ENCODE measurements at regions not wholly inside any gene's neighbourhood (a gene's known extent, or its start where the extent isn't known, plus 50 kb on each side); places are given as distances from the start of the nearest gene placed in this dataset.
A peak's percentile ranks its signal among the peaks of the same experiment; 100 is the strongest.

GRCh38 chr12:126742241-126742641 lies 1524.7 kb upstream of the TMEM132C start:
- no peak for DNase-seq

- peak; percentile 52 to 72 (median 56) for DNase-seq
Measured at GRCh38 chr12:126747530-126748149, 1519.3 kb upstream of the TMEM132C start.

DNA sequence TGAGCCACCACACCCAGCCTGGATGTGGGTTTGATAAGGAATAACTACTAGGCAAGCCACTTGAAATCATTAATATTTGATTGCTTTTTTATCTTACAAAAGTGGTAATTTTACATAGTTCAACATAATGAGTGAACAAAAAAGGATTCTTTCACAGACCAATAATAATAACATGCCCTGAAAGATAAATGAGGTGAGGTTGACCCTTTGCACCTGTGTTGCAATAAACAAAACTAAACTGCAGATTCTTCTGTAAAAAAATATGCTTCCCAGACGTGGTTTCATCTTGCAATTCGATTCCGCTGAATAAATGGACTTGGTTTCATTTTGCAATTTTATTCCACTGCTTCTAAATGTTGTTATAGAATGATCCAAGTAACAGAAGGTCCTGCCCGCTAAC lies 1514.9 kb upstream of the TMEM132C start:
- DNase-seq = no peak

GRCh38 chr12:126757326-126757725 lies 1509.6 kb upstream of the TMEM132C start:
- no peak for DNase-seq

GRCh38 chr12:126760092-126760491 lies 1506.9 kb upstream of the TMEM132C start:
- no peak for DNase-seq

DNA sequence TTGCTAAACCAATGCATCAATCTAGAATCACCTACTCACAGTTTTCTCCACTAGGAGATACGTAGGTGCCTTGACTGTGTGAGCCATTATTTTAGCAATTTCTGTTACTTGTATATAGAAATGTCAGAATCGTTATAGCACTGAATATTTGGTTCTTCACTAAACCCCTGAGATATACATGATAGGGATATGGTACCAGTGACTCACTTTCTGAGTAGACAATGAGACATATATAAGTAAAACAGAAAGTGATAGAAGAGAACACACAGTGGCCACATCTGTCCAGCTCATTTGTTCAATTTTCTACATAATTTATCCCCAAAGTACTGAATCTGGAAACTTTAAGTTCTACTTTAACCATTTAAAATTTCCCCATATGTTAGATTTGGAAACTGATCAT lies 1505.5 kb upstream of the TMEM132C start:
- no peak for DNase-seq

DNA sequence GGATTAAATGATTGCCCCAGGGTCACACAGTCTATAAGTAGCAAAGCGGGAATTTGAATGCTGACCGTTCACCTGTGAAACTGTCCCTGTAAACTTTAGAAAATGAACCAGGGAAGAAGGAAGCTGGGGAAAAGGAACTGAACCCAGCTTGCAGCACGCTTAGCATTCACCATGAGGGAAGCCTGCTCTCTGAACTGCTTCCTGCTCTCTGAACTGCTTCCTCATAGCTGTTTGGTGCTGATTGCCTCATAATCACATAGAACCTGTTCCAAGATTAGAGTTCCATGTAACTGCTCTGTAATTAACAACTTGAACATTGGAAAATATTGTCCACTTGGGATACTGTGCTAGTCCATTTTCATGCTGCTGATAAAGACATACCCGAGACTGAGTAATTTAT lies 1504.8 kb upstream of the TMEM132C start:
- DNase-seq = peak in 3 of 4 experiments; percentile 6 to 10 (median 6)

DNA sequence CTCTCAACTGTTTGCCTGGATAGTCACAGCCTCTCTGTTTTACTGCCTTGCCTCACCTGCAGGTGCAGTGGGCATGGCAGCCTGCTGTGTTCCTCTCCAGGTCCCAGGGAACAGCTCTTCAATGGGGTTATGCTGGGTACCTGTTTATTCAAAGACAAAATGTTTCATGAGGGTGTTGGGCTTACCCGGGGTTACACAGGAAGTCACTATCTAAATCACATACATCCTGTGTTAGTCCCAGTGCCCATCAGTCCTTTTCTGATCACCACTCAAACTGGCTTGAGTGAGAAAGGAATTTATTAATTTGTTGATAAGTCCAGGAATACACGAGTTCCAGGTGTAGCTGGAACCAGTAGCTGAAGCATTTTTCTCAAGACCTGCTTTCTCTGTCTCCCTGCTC lies 1503.6 kb upstream of the TMEM132C start:
- DNase-seq = no peak

DNA sequence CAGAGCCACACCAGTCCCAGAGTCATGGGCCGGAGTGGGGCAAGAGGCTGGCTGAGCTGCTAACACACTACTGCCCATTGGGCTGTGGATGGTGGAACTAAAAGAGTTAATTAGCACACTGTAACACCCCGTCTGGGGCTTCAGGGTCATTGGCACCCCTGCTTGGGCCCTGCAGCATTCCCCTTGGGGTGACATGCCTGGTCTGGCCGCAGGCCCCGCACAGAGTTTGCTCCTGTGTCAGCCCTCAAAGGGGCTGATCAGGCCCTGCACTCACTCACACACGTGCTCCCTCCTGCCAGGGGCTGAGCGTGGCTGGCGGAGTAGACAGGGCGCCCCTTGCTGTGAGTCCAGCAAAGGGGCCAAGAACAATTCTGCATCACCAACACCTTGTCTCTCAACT lies 1499.6 kb upstream of the TMEM132C start:
- no peak for DNase-seq

DNA sequence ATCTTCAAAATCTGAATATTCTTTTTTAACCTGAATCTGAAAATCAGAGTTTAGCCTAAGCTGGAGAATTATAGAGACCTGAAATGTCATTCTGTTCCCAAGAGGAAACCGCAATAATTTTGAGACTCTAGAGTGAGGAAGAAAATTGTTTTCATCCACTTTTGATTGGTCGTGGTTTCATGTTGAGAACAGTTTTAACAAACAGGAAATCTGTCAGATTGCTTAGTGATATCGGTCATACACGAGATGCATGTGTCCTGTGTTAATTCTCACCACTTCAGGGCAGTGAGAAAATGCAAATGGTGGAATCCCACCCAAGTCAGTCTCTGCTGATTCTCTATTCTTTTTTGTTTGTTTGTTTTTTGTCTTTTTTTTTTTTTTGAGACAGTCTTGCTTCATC lies 1498.5 kb upstream of the TMEM132C start:
- no peak for DNase-seq

DNA sequence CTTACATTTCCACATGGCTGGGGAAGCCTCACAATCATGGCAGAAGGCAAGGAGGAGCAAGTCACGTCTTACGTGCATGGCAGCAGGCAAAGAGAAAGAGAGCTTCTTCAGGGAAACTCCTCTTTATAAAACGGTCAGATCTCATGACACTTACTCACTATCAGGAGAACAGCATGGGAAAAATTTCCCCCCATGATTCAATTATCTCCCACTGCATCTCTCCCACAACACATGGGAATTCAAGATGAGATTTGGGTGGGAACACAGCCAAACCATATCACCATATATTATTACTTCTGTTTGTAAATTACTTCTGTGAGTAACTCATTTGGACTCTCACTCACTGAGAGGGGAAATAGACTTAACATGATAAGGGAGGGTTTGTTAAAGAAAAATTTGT lies 1496.8 kb upstream of the TMEM132C start:
- no peak for DNase-seq

- peak; percentile 2 to 66 (median 35) for DNase-seq
Measured at GRCh38 chr12:126772171-126772864, 1494.7 kb upstream of the TMEM132C start.

- DNase-seq = no peak
Measured at GRCh38 chr12:126773012-126773411, 1494.0 kb upstream of the TMEM132C start.

- DNase-seq = no peak
Measured at GRCh38 chr12:126773491-126773890, 1493.5 kb upstream of the TMEM132C start.

GRCh38 chr12:126776026-126776655 lies 1490.8 kb upstream of the TMEM132C start:
- no peak for DNase-seq

DNA sequence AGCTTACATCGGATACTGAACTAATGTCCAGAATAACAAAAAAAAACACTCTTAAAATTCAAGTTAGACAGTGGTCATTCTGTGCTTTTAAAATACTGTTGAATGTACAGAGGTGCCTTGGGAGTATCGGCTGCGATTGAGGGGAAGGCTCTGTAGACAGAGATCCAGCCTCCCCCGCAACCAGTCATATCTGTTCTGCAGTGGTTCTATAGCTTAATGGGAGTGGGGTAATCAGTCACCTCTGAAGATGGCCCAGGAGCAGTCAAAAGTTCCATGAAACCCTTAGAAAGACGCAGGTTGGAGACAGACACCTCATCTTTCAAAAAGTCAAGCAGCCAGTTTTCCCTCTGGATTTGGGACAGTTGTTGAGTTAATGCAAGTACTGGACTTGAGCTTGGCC lies 1486.6 kb upstream of the TMEM132C start:
- DNase-seq = no peak

- no peak for DNase-seq
Measured at GRCh38 chr12:126781593-126781992, 1485.4 kb upstream of the TMEM132C start.

DNA sequence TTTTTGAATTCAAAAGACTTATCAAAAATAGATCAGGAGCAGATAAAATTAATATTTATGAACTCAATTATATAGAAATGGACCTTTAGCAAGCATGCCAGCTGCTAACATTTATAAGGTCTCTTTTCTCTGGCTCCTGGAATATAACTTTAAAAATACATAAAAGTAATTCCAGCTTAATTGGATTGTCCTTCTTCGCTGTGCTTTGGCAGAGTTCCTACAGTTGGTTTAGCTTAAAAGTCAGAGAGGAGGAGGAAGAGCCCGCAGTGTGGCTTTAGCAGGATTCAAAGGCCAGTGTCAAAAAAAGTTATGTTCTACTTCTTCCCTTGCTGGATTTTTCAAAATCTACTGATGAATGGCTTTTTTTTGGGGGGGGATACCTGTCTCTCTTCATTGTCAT lies 1484.9 kb upstream of the TMEM132C start:
- no peak for DNase-seq

GRCh38 chr12:126784328-126784921 lies 1482.5 kb upstream of the TMEM132C start:
- DNase-seq = peak; percentile 42 to 59 (median 48)

DNA sequence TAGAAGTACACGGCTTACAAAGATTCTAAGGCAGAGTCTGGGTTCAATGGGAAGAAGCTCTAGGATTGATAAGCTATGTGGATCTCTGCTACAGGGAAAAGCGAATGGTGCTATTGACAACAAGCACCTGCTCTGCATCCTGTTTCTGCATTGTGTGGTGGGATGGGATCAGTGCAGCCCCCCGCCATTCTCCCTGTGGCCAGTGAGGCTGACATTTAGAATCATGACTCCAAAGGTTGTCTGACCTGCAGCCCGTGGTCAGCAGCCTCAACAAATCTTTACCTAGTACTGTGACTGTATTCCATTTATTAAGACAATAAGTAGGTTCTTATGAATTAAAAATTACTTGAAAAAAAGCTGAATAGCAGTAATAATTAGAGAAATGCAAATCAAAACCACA lies 1477.0 kb upstream of the TMEM132C start:
- DNase-seq = no peak

DNA sequence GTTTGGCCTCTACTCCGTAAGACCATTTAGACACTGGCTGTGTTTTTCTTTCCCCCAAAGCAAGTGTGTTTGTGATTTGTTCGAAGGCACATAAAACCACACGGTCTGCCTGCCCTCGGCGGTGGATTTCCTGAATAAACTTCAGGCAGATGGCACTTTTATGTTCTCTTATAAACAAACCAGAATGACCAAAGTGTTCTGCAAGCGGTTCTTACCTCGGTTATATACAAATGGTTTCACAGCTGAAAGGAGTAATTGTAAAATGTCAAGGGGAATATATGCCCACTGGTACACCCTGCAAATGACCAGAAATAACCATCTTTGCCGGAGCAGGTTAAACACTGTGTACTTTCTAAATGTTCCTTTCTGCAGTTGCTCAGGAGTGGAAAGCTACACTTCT lies 1475.8 kb upstream of the TMEM132C start:
- DNase-seq = no peak

- DNase-seq = no peak
Measured at GRCh38 chr12:126792411-126792810, 1474.6 kb upstream of the TMEM132C start.

DNA sequence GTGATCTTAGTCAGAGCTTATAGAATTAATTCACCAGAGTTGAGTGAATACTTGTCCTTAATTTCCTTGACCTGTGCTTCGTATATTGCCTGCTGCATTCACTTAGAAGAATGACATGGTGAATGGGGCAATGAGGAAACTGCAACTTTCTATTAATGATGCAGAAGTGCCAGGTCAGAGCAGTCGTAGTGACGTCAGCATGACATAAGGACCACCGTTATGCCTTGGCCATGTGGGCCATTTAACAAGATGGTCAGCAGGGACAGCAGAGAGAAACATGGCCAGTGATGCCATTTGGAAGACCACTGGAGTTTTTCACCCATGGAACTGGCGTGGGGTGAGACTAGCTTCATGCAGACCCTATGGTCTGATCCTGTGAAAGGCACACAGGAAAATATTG lies 1469.4 kb upstream of the TMEM132C start:
- no peak for DNase-seq

- no peak for DNase-seq
Measured at GRCh38 chr12:126798449-126798848, 1468.5 kb upstream of the TMEM132C start.
